ENCODE measurements at regions not wholly inside any gene's neighbourhood (a gene's known extent, or its start where the extent isn't known, plus 50 kb on each side); places are given as distances from the start of the nearest gene placed in this dataset.

DNA sequence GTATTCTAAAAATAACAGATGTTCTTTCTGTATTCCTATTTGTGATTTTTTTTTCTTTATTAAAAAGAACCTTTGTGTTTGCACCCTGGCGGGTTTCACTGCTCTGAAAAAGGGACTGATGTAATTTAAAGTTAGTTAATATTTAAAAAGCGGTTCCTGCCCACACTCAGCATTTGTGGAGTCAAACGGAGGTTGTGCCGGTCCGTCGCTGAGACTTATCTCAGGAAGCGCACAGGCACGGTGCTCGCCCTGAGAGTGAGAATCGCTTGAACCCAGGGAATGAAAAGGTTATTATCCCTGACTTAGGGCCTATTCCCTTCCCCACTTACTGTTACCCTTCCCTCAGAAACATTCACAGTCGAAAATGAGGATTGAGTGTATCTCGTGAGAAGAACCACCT lies 366.7 kb downstream of the THBS2 start:
- DNase-seq (ENCODE audit: low spot score in 2 of 2) = no peak
- intact Hi-C loops (cut with DNase I) = loop anchor here (10.0 kb wide), 1 partner anchor 362 kb away; no protein-coding TSS in a partner anchor
- Histone ChIP-seq H3K9me3 (no peaks in the 10 kb centered on the region), H3K36me3 (no peaks in the 10 kb centered on the region), H3K27ac (no peak overlapping the region), H3K4me1 (no peaks in the 10 kb centered on the region), H3K4me3 (no peak overlapping the region), H3K27me3 (no peaks in the 10 kb centered on the region)
- TF ChIP-seq CTCF (IDR thresholded peaks at IDR 0.05) = no peak

GRCh38 chr6:168885751-168886742 lies 367.6 kb downstream of the THBS2 start:
- no peak for DNase-seq (ENCODE audit: low spot score in 2 of 2)
- Histone ChIP-seq H3K4me3 (no peak overlapping the region), H3K4me1 (no peaks in the 10 kb centered on the region), H3K27ac (no peak overlapping the region), H3K9me3 (no peaks in the 10 kb centered on the region), H3K36me3 (no peaks in the 10 kb centered on the region), H3K27me3 (no peaks in the 10 kb centered on the region)
- intact Hi-C loops (cut with DNase I) = loop anchor here (10.0 kb wide), 1 partner anchor 361 kb away; no protein-coding TSS in a partner anchor
- TF ChIP-seq CTCF (IDR thresholded peaks at IDR 0.05) = no peak

DNA sequence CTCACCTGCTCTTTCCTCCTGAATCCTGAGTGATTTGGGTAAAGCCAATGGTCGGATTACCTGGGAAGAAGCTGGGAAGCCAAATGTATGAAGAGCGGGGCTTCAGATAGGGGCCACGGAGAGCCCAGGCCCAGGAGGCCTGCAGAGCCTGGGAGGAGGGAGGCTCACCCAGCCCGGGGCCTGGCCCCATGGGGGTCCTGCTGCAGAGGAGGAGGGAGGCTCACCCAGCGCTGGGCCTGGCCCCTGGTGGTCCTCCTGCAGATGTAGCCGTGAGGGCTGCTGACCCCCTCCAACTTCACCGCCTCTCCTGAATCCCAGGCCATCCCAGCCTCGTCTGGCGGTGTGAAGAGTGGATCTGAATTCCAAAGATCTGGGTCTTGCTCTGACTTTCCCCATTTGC lies 368.4 kb downstream of the THBS2 start:
- intact Hi-C loops (cut with DNase I) = loop anchor here (10.0 kb wide), 1 partner anchor 360 kb away; no protein-coding TSS in a partner anchor
- no peak for DNase-seq (ENCODE audit: low spot score in 2 of 2)
- Histone ChIP-seq H3K4me3 (no peak overlapping the region), H3K9me3 (no peaks in the 10 kb centered on the region), H3K27me3 (no peaks in the 10 kb centered on the region), H3K27ac (no peak overlapping the region), H3K36me3 (no peaks in the 10 kb centered on the region), H3K4me1 (no peaks in the 10 kb centered on the region)
- no peak for TF ChIP-seq CTCF (IDR thresholded peaks at IDR 0.05)

- H3K4me3 ChIP-seq = peak overlapping the region; percentile 42 to 53
- no peaks in the 10 kb centered on the region for H3K27me3 ChIP-seq
- no peak overlapping the region for H3K27ac ChIP-seq
- no peaks in the 10 kb centered on the region for H3K4me1 ChIP-seq
- intact Hi-C loops (cut with DNase I) = loop anchor here (1.0 to 10.0 kb wide), 4 partner anchors 268 to 514 kb away; partner anchors contain the start of gene SMOC2
- peak in 1 of 2 donors; percentile 84 for DNase-seq (ENCODE audit: low spot score in 2 of 2)
- H3K9me3 ChIP-seq = no peaks in the 10 kb centered on the region
- TF ChIP-seq CTCF (IDR thresholded peaks at IDR 0.05) = peak; percentile 93 to 99 (median 94)
- no peaks in the 10 kb centered on the region for H3K36me3 ChIP-seq
Observed at GRCh38 chr6:168884646-168885086, 369.0 kb downstream of the THBS2 start.

DNA sequence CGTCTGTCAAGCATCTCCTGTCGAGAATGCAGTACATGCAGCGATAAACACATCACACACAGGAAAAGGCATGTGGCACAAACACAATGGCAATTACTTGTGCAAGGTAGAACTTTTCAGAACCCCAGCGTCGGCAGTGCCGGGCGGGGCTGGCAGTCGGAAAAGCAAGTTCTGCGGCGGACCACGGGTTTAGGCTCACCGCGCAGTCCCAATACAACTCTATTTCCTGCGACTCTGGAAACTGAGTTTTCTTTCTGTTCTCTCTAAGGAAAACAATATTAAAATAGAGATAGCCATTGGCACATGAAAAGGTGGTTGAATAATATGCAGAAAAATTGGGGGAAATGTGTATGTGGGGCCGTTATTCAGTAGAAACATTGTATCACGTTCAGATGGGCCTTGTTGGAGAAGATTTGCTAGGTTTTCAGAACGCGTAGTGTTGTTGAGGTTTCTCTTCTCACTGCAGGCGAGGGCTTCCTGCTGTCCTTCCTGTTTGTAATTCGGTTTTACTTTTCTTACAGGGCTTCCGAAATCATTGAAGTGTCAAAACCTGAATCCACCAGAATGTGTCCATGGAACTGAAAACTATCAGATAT lies 369.5 kb downstream of the THBS2 start:
- Histone ChIP-seq H3K9me3 (no peaks in the 10 kb centered on the region), H3K27ac (no peak overlapping the region), H3K4me1 (no peaks in the 10 kb centered on the region), H3K27me3 (no peaks in the 10 kb centered on the region), H3K4me3 (peak overlapping the region; percentile 42 to 53), H3K36me3 (no peaks in the 10 kb centered on the region)
- intact Hi-C loops (cut with DNase I) = loop anchor here (1.0 to 10.0 kb wide), 4 partner anchors 268 to 514 kb away; partner anchors contain the start of gene SMOC2
- no peak for TF ChIP-seq CTCF (IDR thresholded peaks at IDR 0.05)
- DNase-seq (ENCODE audit: low spot score in 2 of 2) = no peak

Measured in ascending aorta (tissue), 2 donors.